SU-DHL-6 (cell line): ENCODE measurements at regions not wholly inside any gene's neighbourhood (a gene's known extent, or its start where the extent isn't known, plus 50 kb on each side); places are given as distances from the start of the nearest gene placed in this dataset.

ENCODE experiments used
- EZH2phosphoT487 ChIP-seq: fragments of 200-600 bp; sonication (generic), shearing (Covaris generic); conservative IDR thresholded peaks from 2 replicates; pipeline ENCODE4 v1.6.1; 2018; ENCODE audit warnings: mild to moderate bottlenecking, antibody characterized with exemption, low read length, moderate library complexity, mixed read lengths
- TF ChIP-seq, protein P1 (sequence below): fragments of 200-600 bp; sonication (generic); IDR thresholded peaks from one replicate; pipeline ENCODE4 v1.5.1; 2017; ENCODE audit warnings: antibody characterized with exemption, mild to moderate bottlenecking, low read length, moderate library complexity; ENCODE audit not compliant: insufficient read depth, poor library complexity, severe bottlenecking

DNA sequence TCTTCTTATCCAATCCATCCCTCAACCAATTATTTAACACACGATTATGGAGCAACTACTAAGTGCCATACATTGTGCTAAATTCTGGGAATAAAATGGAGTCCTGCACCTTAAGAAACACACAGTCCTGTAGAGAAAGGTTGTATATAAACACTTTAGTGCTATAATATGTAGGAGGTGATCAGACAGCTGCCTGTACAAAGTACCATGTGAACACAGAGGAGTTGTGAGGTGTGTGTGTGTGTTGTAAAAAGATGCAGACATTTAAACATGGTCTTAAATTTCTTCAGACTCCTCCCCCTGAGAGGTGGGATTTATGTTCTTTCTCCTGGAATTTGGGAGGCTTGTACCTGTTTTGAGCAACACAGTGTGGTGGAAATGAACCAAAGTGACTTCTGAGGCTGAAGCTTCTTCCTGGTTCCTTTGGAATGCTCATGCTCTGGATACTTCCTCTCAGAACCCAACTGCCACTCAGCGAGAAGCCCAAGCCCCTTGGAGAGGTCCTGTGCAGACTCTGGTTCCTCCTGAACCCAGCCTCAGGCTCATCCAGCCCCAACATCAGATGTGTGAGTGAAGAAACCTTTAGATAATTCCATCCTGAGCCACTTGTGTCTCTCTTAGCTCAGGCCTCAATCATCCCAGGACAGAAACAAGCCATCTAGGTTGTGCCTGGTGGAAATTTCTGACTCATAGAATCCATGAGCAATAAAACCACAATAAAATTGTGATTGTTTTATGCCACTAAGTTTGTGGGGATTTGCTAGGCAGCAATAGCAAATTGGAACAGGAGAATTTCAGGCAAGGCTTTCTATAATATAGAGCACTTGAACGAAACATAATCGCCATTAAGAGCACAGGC, 161.2 kb upstream of the FAM3C start:
- TF ChIP-seq, protein P1, sequence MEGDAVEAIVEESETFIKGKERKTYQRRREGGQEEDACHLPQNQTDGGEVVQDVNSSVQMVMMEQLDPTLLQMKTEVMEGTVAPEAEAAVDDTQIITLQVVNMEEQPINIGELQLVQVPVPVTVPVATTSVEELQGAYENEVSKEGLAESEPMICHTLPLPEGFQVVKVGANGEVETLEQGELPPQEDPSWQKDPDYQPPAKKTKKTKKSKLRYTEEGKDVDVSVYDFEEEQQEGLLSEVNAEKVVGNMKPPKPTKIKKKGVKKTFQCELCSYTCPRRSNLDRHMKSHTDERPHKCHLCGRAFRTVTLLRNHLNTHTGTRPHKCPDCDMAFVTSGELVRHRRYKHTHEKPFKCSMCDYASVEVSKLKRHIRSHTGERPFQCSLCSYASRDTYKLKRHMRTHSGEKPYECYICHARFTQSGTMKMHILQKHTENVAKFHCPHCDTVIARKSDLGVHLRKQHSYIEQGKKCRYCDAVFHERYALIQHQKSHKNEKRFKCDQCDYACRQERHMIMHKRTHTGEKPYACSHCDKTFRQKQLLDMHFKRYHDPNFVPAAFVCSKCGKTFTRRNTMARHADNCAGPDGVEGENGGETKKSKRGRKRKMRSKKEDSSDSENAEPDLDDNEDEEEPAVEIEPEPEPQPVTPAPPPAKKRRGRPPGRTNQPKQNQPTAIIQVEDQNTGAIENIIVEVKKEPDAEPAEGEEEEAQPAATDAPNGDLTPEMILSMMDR = no peak
- no peak for TF ChIP-seq EZH2phosphoT487
